ENCODE measurements at regions not wholly inside any gene's neighbourhood (a gene's known extent, or its start where the extent isn't known, plus 50 kb on each side); places are given as distances from the start of the nearest gene placed in this dataset.

GRCh38 chr2:18077231-18077630 lies 198.8 kb downstream of the KCNS3 start:
- in situ Hi-C loops (cut with MboI) (no loop called here), intact Hi-C loops (cut with micrococcal nuclease; ENCODE audit: unreplicated experiment) (no loop called here)
- DNase-seq (ENCODE audit: low read depth, low spot score) (no peak), ATAC-seq (no peak), FAIRE-seq (no peak)
- no peak overlapping the region for H3K4me3 ChIP-seq
- TF ChIP-seq SMC3 (IDR thresholded peaks at IDR 0.05; ENCODE audit: borderline replicate concordance, low read length) (no peak), NR2C1 (IDR thresholded peaks at IDR 0.05) (no peak), FOXK2 (IDR thresholded peaks at IDR 0.05) (no peak), SMARCA5 (IDR thresholded peaks at IDR 0.05) (no peak), FOS (IDR thresholded peaks at IDR 0.05; ENCODE audit: borderline replicate concordance, extremely low read depth, insufficient read length) (no peak), CBFB (IDR thresholded peaks at IDR 0.05; ENCODE audit: low read depth) (no peak)
- TF ChIP-seq, protein P1, sequence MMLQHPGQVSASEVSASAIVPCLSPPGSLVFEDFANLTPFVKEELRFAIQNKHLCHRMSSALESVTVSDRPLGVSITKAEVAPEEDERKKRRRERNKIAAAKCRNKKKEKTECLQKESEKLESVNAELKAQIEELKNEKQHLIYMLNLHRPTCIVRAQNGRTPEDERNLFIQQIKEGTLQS (IDR thresholded peaks at IDR 0.05; ENCODE audit: borderline replicate concordance, extremely low read depth, low read depth, low read length) = no peak
- TF ChIP-seq, protein P2, sequence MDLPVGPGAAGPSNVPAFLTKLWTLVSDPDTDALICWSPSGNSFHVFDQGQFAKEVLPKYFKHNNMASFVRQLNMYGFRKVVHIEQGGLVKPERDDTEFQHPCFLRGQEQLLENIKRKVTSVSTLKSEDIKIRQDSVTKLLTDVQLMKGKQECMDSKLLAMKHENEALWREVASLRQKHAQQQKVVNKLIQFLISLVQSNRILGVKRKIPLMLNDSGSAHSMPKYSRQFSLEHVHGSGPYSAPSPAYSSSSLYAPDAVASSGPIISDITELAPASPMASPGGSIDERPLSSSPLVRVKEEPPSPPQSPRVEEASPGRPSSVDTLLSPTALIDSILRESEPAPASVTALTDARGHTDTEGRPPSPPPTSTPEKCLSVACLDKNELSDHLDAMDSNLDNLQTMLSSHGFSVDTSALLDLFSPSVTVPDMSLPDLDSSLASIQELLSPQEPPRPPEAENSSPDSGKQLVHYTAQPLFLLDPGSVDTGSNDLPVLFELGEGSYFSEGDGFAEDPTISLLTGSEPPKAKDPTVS (IDR thresholded peaks at IDR 0.05; ENCODE audit: low read depth, low read length) = no peak
- TF ChIP-seq, protein P3, sequence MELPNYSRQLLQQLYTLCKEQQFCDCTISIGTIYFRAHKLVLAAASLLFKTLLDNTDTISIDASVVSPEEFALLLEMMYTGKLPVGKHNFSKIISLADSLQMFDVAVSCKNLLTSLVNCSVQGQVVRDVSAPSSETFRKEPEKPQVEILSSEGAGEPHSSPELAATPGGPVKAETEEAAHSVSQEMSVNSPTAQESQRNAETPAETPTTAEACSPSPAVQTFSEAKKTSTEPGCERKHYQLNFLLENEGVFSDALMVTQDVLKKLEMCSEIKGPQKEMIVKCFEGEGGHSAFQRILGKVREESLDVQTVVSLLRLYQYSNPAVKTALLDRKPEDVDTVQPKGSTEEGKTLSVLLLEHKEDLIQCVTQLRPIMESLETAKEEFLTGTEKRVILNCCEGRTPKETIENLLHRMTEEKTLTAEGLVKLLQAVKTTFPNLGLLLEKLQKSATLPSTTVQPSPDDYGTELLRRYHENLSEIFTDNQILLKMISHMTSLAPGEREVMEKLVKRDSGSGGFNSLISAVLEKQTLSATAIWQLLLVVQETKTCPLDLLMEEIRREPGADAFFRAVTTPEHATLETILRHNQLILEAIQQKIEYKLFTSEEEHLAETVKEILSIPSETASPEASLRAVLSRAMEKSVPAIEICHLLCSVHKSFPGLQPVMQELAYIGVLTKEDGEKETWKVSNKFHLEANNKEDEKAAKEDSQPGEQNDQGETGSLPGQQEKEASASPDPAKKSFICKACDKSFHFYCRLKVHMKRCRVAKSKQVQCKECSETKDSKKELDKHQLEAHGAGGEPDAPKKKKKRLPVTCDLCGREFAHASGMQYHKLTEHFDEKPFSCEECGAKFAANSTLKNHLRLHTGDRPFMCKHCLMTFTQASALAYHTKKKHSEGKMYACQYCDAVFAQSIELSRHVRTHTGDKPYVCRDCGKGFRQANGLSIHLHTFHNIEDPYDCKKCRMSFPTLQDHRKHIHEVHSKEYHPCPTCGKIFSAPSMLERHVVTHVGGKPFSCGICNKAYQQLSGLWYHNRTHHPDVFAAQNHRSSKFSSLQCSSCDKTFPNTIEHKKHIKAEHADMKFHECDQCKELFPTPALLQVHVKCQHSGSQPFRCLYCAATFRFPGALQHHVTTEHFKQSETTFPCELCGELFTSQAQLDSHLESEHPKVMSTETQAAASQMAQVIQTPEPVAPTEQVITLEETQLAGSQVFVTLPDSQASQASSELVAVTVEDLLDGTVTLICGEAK (IDR thresholded peaks at IDR 0.05; ENCODE audit: borderline replicate concordance) = no peak
- H3K4me1 ChIP-seq (ENCODE audit: control insufficient read depth, insufficient read depth, low read length) = no peaks in the 10 kb centered on the region
- WGBS (ENCODE audit: insufficient coverage, insufficient replicate concordance, low lambda C conversion rate, missing lambda C conversion rate) = 0% methylated on average over 1 of the region's 1 CpG
- ChIA-PET SMC1A (ENCODE audit: uncharacterized antibody, unreplicated experiment) (interaction anchor here (0.7 kb wide), 1 partner anchor 12 kb away, joined by 3 read pairs; no protein-coding TSS in a partner anchor), POLR2A (no interaction called here), CTCF (interaction anchor here (1.5 kb wide), 2 partner anchors 14 to 104 kb away, joined by 3 read pairs; no protein-coding TSS in a partner anchor), RAD21 (ENCODE audit: unreplicated experiment) (no interaction called here)
- no peaks in the 10 kb centered on the region for H3K36me3 ChIP-seq (ENCODE audit: control insufficient read depth in 2 of 2, insufficient read depth in 2 of 2, low read length in 1 of 2)
- H3K27me3 ChIP-seq (replicated peaks in 1 of 2; ENCODE audit: control insufficient read depth in 2 of 2, insufficient read depth in 2 of 2, low read length in 1 of 2) = no peaks in the 10 kb centered on the region
- H2AFZ ChIP-seq (ENCODE audit: control insufficient read depth, low read depth, low read length) = no peak overlapping the region
- H3K79me2 ChIP-seq (ENCODE audit: control insufficient read depth, insufficient read depth, low read length) = no peaks in the 10 kb centered on the region
- no TSS peak for BruUV-seq (replicated peaks)
- H3K27ac ChIP-seq (ENCODE audit: control insufficient read depth, insufficient read depth) = no peak overlapping the region
- H3K4me2 ChIP-seq (ENCODE audit: control insufficient read depth, insufficient read depth) = no peak overlapping the region
- no peaks in the 10 kb centered on the region for H4K20me1 ChIP-seq (ENCODE audit: control insufficient read depth, insufficient read depth)
- no peaks in the 10 kb centered on the region for H3K9me3 ChIP-seq (replicated peaks; ENCODE audit: control insufficient read depth, insufficient read depth, low read length)
- no peak overlapping the region for H3K9ac ChIP-seq (ENCODE audit: control insufficient read depth, insufficient read depth, low read length)
